ENCODE measurements at regions not wholly inside any gene's neighbourhood (a gene's known extent, or its start where the extent isn't known, plus 50 kb on each side); places are given as distances from the start of the nearest gene placed in this dataset.
A peak's percentile ranks its signal among the peaks of the same experiment; 100 is the strongest.

DNA sequence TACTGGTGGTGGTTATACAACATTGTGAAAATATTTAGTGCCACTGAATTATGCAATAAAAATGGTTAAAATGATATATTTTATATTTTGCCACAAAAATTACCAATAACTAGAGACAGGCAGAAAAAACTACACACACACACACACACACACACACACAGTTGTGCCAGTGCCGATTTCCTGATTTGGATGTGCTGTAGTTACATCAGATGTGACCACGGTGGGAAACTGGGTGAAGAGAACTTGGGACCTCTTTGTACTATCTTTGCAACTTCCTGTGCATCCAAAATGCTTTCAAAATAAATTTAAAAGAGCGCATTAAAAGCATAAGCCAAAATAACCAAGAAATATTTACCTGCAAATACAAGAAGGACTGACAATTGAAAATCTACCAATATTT, 61.6 kb upstream of the CCBE1 start:
- no peak for DNase-seq (ENCODE audit: low spot score)

- no peak for DNase-seq (ENCODE audit: low spot score)
These were observed 60.9 kb upstream of the CCBE1 start for GRCh38 chr18:59758106-59758505.

- DNase-seq (ENCODE audit: low spot score): no peak
These were observed 55.4 kb upstream of the CCBE1 start for GRCh38 chr18:59752666-59753065.

DNA sequence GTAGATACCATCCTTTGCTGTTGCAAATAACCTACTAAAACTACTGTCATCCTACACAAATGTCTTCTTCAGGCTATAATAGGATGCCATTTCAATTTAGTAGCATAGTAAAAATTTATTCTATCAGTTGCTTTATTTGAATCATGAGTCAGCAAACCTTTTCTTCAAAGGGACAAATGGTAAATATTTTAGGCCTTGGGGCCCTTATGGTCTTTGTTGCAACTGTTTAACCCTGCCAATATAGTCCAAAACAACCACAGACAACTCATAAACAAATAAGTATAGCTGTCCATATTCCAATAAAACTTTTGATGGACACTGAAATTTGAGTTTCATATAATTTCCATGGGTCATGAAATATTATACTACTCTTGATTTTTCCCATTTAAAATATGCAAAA, 54.0 kb upstream of the CCBE1 start:
- DNase-seq (ENCODE audit: low spot score): no peak

DNA sequence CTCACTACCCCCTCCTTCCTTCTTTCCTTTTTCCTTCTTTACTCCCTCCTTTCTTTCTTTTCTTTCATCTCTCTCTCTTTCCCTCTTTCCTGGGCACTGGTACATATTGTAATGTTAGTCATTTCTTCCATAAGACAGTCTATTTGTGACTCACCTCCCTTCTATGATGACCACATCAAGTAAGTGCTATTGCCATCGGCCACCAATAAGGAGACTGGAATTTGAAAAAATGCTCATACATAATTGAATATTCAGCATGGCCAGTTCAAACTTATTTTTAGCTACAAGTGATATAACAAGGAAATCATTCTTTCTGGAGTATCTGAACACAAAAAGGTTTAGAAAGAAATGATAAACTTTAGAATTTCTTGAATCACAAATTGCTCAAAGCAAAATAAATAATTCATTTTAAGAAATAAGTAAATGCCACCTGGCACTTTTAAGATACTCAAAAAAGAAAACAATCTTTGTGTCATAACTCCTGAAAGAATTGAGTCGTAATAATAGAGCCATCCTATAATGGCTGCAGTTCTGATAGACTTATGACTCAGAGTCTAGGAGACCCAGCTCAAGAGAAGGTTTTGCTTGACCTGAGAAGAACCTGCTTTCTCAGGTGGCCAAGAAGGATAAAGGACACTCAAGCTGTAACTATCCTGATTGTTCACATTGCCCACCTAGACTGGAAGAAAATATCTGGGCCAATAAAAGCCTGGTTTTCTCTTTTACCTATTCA, 51.6 kb upstream of the CCBE1 start:
- peak; percentile 35 for DNase-seq (ENCODE audit: low spot score)
